DMS114 treated with DMSO at 0.1 percent for 48 hours (cell line): ENCODE measurements at regions not wholly inside any gene's neighbourhood (a gene's known extent, or its start where the extent isn't known, plus 50 kb on each side); places are given as distances from the start of the nearest gene placed in this dataset.

ENCODE experiments used
- DNase-seq: peaks from one replicate; lab custom pipeline; 2025; ENCODE audit not compliant: unreplicated experiment; lab: John Stamatoyannopoulos, UW

GRCh38 chr12:93042684-93043083, 113.6 kb upstream of the EEA1 start:
- no peak for DNase-seq

GRCh38 chr12:93043192-93043876, 114.2 kb upstream of the EEA1 start:
- DNase-seq, result no peak

- DNase-seq, result no peak
Measured at GRCh38 chr12:93043877-93044209, 114.7 kb upstream of the EEA1 start.

- no peak for DNase-seq
Measured at GRCh38 chr12:93047118-93047517, 118.0 kb upstream of the EEA1 start.

DNA sequence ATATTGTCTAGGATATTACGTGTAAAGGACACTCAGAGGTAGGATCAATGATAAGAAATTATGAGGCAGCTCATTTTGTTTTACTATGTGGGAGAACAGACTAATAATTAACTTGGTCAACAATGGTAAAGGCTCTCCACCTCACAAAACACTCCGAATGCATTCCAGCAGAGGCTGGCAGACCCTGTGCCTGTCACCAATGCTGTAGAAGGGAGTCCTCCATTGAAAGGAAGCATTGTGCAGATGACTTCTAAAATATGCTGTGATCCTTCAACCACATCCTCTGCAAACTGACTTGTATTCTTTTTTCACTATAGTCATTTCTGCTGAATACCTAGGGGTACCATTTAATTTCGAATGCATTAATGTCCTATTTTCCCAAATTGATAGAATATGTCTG, 119.6 kb upstream of the EEA1 start:
- no peak for DNase-seq

DNA sequence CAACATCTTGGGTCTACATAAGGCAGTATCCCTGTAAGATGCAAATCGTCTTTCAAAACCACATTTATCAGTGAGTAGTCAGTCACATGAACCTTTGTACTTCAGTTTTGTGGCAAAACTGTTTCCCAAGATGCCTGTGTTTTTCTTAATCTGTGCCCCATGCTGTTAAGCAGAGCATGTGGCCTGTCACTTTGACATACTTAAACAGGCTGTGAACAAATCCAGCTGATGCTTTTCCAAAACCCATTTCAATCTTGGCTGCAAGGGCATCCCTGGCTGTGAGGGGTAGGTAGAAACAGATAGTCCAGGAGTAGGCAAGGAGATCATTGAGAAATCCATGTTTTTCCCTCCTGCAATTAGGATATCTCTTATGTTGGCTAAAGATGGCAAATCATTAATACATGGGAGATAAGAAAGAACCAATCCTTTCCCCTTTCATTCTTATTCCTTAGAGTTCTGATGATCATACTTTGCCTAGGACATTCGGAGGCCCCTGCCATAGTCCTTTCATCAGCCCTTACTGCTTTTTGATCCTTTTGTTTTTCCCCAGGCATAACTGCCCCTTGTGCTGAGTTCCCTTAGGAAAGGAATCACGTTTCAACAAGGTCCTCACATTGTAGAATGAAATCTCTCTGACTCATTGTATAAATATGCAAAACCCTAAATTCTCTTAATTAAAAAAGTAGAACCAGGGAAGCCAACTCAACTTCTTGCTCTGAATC, 121.1 kb upstream of the EEA1 start:
- no peak for DNase-seq

GRCh38 chr12:93050748-93051081, 121.6 kb upstream of the EEA1 start:
- no peak for DNase-seq

GRCh38 chr12:93054021-93054420, 124.9 kb upstream of the EEA1 start:
- DNase-seq, result no peak

- DNase-seq, result no peak
Measured at GRCh38 chr12:93055221-93055620, 126.1 kb upstream of the EEA1 start.

- DNase-seq, result no peak
Measured at GRCh38 chr12:93056971-93057535, 128.0 kb upstream of the EEA1 start.

- DNase-seq, result no peak
Measured at GRCh38 chr12:93058280-93058679, 129.2 kb upstream of the EEA1 start.

DNA sequence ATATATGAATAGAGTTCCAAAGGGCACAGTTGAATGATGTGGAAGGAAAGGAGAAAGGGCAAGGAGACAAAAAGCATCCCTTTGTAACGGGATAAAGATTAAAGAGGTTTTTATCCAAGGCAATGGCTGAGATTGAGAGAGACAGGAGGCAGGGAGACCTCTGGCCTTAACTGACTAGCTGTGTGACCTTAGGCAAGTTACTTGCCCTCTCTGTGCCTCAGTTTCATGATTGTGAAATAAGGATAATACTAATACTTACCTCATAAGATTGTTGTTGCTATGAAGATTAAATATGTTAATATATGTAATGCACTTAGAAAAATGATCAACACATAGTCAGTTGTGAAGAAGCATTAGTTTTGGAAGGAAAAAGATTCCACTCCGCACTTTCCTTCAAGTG, 130.2 kb upstream of the EEA1 start:
- DNase-seq, result no peak

DNA sequence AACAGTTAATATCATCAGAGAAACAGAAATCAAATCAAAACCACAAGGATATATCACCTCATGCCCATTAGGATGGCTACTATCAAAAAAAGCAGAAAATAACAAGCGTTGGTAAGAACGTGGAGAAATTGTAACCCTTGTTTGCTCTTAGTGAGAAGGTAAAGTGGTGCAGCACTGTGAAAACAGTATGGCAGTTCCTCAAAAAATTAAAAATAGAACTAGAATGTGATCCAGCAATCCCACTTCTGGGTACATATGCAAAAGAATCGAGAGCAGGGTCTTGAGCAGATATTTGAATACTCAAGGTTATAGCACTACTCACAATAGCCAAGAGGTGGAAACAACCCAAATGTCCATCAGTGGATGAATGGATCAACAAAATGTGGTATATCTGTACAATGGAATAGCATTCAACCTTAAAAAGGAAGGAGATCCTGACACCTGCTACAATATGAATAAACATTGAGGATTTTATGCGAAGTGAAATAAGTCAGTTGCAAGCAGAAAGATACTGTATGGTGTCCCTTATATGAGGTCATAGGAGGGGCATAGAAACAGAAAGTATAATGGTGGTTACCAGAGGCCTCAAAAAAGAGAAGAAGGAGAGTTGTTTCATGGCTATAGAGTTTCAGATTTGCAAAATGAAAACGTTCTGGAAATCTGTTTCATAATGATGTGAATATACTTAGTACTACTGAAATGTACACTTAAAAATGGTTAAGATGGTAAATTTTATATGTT, 131.0 kb upstream of the EEA1 start:
- no peak for DNase-seq

GRCh38 chr12:93060666-93061472, 131.8 kb upstream of the EEA1 start:
- no peak for DNase-seq

- DNase-seq, result no peak
Measured at GRCh38 chr12:93061473-93062419, 132.7 kb upstream of the EEA1 start.

DNA sequence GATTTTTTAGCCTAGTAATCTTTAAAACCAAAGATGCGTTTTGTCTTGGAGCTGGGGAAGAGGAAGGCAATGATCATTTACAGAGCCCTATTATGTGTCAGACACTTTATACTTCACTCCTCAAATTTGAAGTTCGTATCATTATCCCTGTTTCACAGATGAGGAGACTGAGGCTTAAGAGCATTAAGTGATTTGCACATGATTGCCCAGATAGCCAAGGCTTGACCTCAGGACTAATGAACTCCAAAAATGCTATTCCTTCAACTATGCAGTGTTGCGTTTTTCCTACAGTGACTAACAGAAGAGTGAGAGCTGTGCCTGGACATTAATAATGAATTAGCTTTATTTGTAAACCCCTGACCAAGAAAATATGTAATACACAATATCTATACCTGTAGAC, 136.8 kb upstream of the EEA1 start:
- no peak for DNase-seq

GRCh38 chr12:93072340-93072739, 143.2 kb upstream of the EEA1 start:
- DNase-seq, result no peak

DNA sequence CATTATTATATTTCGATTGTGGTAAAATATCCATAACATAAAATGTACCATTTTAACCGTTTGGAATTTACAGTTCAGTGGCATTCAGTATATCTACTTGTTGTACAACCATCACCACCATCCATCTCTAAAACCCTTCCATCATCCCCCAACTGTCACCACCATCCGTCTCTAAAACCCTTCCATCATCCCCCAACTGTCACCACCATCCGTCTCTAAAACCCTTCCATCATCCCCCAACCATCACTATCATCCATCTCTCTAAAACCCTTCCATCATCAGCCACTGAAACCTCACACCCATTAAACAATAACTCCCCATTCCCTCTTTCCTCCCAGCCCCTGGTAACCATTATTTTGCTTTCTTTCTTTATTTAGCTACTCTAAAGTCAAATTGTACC, 144.2 kb upstream of the EEA1 start:
- DNase-seq, result no peak

DNA sequence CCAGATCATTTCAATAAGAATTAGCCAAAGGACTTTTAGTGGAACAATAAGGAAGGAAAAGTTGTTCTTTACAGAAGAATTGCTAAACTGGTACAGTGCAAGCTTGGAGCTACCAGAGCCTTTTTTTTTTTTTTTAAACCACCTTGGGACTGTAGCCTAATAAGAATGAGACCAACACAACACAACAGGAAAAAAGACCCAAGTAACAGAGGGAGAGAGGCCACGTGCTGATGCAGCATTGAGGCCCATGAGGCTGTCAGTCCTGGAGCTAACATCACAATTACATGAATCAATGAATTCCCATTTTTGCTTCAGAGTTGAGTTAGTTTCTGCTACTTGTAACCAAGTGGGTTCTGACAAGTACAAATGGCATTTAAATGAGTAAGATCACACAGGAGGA, 149.0 kb upstream of the EEA1 start:
- DNase-seq, result no peak

GRCh38 chr12:93078577-93078976, 149.5 kb upstream of the EEA1 start:
- DNase-seq, result no peak
